HG03196 (cell line): ENCODE measurements at regions not wholly inside any gene's neighbourhood (a gene's known extent, or its start where the extent isn't known, plus 50 kb on each side); places are given as distances from the start of the nearest gene placed in this dataset.
"Not testable (repeated sequence)": the region's sequence is repeated elsewhere in the genome, so short reads cannot be mapped to it uniquely, and the experiment has no call there.

Experiments used
- ATAC-seq: cut with Tn5 transposase; IDR thresholded peaks from one replicate; pipeline ENCODE4 v1.9.1; 2021; ENCODE audit not compliant: unreplicated experiment

DNA sequence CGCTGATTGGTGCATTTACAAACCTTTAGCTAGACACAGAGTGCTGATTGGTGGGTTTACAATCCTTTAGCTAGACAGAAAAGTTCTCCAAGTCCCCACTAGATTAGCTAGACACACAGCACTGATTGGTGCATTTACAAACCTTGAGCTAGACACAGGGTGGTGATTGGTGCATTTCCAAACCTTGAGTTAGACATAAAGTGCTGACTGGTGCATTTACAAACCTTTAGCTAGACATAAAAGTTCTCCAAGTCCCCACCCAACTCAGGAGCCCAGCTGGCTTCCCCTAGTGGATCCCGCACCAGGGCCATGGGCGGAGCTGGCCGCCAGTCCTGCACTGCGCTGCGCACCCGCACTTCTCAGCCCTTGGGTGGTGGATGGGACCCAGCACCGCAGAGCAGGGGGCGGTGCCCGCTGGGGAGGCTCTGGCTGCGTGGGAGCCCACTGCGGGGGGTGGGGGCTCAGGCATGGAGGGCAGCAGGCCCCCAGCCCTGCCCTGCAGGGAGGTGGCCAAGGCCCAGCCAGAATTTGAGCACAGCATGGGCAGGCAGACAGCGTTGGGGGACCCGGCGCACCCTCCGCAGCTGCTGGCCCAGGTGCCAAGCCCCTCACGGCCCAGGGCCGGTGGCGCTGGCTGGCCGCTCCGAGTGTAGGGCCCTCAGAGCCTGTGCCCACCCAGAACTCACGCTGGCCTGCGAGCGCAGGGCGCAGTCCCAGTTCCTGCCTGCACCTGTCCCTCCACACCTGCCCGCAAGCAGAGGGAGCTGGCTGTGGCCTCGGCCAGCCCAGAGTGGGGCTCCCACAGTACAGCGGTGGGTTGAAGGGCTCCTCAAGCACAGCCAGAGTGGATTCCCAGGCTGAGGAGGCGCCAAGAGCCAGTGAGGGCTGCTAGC lies 608.9 kb upstream of the LCORL start:
- ATAC-seq: no peak

DNA sequence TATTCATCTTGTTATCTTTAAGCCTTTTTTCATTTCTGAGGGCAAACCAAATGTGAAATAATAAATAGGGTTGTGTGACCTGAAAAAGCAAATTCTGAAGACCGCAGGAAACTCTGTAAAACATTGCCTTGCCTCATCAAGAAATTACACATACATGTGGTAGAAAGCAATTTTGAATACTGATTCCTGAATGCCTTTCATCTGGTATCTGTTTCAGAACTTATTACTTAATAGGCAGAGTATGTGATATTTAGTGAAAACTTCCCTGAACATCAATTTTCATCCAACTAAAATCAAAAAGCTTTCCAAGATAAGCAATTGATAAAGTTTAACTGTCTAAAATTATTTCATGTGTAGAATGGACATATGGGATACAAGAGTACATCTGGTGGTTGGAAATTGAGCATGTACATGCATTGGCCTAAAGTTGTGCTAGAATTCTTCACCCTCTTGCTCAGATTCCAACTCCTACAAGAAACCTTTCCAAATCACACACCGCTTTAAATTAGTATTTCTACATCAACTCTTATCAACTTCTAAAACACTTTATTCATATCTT lies 606.0 kb upstream of the LCORL start:
- no peak for ATAC-seq

DNA sequence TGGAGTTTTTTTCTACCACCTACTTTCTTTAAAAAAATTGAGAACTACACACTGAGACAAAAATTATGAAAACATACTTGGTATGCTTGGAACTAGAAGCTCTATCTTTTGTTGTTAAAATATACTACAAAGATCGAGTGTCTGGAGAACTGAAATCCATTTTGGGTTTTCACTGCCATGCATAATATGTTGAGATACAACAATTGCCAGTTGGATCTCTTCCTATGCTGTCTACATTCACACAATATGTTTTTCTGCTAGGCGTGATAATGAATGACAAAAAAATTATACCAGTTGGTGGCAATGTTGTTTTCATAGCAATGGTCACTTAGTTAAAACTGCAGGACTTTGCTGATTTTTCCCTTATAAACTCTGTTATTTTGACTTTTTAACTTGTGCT lies 605.4 kb upstream of the LCORL start:
- ATAC-seq: no peak

DNA sequence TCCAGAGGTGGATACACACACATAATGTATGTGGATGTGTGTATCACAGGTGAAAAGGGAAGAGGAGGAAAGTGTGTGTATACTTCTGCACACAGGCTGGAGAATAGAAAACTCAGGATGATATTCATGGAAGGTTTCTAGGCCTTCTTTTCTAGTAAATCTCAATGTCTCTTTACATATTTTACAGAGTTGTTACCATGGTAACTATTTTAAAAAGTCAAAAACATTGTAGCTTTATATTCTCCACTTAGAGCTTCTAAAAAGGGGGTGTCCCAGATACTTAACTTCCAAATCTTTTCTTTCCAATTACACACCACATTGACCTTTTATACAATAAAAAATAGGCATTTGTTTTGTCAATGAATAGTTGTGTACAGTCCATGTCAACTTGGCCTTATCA lies 604.8 kb upstream of the LCORL start:
- no peak for ATAC-seq

DNA sequence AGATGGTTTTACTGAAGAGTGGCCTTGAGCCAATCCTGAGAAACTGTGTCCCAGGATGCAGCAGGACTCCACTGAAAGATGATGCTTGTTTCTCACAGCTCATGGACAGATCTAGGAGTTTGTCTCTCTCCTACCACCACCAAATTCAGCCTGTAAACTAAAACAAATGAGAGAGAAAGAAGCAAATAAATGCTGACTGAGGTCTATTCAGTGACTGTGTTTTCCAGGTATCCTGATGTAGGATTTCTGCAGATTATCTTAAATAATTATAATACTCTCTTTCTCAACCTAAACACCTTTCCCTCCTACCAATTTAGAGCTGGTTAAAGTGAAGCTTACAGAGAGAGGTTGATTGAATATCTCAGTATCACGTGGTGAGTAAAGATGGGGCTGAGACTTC lies 599.6 kb upstream of the LCORL start:
- ATAC-seq: no peak

DNA sequence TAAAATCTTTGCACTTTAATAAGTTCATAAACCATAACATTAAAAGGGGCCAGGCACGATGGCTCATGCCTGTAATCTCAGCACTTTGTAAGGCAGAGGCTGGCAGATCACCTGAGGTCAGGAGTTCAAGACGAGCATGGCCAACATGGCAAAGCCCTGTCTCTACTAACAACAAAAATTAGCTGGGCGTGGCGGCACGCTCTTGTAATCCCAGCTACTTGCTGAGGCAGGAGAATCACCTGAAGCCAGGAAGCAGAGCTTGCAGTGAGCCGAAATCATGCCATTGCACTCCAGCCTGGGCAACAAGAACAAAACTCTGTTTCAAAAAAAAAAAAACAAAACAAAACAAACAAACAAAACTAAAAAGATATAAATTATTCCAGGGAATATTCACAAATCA lies 595.2 kb upstream of the LCORL start:
- ATAC-seq: no peak

DNA sequence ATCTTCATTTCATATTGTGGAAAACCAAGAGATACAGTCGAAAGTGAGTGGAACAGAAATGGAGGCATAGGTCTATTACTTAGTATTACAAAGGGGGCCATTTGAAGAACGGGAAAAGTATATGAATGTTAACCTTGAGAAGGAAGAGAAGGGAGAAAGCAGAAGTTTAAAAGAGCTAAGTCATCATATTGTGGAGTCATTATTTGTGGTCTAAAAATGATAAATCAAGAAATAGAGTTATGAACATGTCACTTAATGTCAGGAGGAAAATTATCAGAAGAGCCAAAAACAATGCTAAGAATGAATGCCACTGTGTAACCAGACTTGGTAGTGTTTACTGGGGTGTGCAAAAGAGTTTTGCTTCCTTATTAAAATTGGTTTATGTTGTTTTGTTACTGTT lies 589.5 kb upstream of the LCORL start:
- ATAC-seq: no peak

DNA sequence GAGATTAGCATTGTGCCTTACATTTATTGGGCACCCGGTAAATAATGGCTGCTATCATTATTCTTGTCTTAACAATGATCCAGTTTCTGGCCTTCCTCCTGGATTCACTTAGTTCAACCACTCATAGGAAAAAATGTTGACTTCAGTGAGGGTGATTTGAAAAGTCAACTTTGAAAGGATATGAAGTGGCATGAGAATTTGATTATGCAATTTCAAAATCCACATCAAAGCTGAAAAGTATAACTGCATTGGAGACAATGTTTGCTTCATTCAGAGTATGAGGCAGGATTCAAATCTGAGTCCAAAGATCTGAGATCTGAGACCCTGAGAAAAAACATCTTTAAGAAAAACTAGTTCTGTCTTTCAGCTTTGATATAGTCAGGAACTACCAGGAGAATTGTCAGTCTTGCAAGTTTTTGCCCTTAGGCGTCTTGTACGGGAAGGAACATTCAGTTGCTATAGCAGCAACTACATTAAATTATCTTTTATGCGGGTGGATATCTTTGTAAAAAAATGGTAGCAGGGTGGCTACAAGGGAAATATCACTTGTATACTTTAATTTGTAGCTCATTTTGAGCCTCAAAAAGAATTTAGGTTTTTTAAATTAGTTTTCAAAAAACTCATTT lies 587.5 kb upstream of the LCORL start:
- no peak for ATAC-seq

DNA sequence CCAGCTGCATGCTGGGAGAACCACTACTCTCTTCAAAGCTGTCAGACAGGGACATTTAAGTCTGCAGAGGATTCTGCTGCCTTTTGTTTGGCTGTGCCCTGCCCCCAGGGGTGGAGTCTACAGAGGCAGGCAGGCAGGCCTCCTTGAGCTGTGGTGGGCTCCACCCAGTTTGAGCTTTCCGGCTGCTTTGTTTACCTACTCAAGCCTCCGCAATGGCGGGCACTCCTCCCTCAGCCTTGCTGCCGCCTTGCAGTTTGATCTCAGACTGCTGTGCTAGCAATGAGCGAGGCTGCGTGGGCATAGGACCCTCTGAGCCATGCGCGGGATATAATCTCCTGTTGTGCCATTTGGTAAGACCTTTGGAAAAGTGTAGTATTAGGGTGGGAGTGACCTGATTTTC lies 581.1 kb upstream of the LCORL start:
- ATAC-seq: not testable (repeated sequence)

DNA sequence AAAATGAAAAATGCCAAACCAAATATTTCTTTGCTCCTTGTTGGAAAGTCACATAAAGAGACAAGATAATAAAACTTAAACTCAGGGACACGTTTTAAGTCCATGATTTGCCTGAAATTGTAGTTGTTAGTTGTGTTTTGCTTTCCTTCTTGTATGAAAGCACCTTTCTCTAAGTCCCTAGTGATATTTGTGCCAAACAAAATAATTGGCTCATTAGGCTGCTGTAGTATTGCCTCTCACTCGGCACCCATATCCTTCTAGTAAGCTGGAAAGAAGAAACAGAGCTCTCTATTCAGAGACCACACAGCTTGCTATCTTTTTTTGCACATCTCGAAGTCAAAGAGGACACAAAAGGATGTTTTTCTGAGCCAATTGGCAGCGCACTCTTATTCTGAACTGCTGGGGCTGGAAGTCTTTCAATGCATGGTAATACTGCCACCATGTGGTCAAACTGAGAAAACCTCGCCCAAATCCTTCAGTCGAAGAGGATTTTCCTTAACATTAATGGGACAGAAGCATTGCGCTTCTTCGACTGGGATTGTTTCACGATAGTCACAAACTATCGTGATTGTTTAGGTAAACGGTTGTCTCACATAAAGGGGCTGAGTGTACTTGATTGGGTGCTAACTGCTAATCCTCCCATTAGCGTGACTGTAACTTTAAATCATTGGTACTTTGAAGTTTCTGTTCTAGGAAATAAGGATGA lies 571.9 kb upstream of the LCORL start:
- ATAC-seq: peak; percentile 63

DNA sequence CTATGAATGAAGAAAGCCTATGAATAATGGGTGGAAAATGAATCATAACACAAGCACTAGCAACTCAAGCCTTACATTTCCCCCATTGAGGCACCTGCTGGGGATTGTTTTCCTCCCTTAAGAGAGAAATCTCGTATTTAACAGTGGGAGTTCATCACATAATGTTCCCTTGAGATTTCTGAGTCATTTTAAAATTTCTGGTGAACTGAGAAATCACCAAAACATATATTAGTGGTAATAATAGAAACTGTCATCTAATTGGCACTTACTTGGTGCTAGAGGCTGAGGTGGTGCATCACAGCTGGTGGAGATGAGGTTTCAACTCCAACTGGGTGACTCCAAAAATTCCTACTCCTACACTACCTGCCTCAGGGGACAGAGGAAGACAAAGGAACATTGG lies 561.3 kb upstream of the LCORL start:
- no peak for ATAC-seq

DNA sequence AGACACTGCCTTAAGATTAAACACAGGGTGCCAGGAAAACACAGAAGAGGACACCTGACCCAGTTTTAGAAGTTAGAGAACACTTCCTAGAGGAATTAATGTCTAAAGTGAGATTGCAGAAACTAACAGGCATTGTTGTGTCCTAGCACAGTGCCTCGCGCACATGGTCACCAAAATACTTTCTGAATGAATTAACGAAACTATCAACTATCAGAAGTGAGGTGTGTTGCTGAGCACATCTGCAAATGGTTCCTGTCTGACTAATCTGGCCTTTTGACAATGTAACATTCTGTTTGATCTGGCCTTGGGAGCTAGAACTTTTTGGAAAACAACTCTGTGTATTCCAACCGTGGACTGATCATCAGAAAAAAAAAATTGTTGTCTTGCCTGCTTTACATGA lies 556.8 kb upstream of the LCORL start:
- ATAC-seq: no peak

DNA sequence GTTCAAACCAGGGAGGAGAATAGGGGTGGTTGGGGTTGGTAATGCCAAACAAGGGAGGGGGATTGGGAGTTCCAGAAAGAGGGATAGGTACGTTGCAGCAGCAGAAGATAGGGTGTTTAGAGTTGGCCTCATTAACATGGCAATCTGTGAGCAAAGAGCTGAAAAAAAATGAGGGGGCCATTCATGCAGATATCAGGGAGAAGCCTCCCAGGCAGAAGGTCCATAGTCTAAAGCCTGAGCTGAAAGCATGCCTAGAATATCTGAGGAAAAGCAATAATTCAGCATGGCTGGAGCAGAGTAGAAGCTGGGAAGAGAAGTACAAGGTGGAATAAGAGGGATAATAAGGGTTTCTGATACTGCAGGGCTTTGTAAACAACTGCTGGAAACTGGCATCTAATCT lies 550.9 kb upstream of the LCORL start:
- no peak for ATAC-seq

DNA sequence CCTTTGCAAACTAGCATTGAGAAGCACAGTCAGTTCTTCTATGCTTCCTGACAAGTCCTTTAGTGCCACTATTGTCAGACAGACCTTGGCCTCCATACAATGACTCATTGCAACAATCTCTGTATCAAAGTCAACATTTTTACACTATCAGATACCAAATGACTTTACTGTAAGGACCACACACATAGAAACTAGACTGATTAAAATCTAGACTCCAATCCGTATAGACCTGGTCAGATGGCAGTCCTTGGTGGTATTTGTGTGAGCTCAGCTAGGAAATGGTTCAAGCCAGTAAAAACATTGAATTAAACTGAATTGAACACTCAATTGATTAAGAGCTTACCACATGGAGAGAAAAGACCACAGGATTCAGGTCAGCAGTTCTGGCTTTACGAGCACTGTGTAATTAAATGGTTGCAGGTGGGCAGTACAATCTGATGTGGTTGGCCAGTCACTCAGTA lies 549.8 kb upstream of the LCORL start:
- no peak for ATAC-seq

DNA sequence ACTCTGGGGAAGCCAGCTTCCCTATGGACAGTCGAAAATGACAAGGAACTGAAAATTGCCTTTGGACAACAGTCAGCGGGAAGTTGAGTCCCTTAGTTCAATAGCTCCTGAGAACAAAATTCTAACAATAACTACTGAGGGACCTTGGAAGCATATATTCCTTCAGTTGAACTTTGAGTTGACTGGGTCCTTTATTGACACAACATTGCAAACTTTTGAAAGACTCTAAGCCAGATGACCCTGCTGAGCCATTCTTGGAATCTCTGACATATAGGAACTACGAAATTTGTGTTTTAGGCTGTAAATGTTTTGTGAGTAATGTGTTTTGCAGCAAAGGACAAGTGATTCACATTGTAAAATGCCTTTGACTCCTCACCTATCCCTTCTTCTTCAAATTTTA lies 548.8 kb upstream of the LCORL start:
- no peak for ATAC-seq

DNA sequence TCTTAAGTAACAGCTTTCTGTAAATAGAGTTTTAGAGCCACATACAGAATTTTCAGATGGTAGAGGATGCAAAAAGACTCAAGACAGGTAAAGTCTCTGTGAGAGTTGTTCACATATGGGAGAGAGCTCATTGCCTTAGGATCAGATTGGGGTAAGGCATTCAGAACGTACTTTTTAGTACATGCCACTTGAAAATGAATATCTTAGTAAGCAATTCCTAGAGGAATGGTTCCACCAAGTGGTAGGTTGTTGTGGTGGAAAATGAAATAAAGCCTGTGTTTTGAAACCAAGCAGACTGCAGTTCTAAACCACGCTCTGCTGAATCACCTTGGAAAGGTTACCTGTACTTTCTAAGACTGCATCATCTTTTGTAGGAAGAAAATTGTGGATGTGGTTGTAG lies 547.0 kb upstream of the LCORL start:
- ATAC-seq: no peak

DNA sequence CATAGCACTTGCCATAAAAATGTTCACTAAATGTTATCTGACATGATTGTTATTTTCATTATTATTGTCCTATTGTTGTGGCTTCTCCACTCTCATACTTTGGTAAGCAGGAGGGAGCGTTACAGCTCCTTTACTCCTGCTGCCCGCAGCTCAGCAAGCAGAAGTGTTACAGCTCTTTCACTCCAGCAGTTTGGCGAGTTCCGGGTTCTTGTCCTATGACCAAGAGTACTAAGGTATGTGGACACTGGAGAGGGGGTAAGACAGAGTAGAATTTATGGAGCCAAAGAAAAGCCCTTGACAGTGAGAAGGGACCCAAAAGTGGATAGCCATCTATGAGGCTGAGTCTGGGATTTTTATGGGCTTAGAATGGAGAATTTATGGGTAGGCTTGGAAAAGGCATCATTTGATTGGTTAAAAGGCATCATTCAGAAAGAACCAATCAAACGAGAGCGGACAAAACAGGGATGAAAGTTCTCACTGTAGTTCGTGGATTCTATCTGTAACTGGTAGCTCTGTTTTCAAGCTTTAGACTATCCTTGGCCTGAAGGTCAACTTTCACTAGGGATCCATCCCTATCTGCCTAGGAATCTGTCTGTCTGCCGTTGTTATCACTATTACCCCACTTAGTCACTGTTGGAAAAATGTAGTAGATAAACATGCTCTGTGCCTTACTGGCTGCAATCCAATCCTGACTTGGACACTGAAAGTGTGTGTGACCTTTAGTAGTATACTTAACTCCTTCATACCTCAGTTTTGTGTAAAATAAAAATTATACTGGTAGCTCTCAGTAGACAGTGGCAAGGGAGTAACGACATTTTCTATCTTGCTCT lies 545.6 kb upstream of the LCORL start:
- no peak for ATAC-seq

DNA sequence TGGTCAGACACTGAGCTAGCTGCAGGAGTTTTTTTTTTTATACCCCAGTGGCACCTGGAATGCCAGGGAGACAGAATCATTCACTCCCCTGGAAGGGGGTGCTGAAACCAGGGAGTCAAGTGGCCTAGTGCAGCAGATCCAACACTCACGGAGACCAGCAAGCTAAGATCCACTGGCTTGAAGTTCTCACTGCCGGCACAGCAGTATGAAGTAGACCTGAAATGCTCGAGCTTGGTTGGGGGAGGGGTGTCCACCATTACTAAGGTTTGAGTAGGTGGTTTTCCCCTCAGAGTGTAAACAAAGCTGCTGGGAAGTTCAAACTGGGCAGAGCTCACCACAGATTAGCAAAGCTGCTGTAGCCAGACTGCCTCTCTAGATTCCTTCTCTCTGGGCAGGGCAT lies 537.9 kb upstream of the LCORL start:
- ATAC-seq: no peak

DNA sequence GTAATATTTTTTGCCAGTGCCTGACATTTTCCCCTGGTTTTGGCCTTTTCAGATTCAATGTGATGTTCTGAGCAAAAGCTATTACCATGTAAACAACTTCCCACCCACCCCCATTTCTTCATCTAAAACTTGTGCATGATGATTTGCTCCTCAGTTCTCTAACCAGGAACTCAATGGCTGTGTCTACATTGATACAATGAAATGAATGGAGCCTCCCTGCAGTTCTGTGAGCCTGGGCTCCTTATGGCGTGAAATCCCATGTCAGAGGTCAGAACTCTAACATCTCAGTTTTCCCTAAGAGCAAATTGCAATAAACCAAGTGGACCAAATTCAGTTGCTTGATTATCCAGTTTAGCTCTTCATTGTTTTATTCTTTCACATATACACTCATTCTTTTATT lies 534.8 kb upstream of the LCORL start:
- no peak for ATAC-seq

DNA sequence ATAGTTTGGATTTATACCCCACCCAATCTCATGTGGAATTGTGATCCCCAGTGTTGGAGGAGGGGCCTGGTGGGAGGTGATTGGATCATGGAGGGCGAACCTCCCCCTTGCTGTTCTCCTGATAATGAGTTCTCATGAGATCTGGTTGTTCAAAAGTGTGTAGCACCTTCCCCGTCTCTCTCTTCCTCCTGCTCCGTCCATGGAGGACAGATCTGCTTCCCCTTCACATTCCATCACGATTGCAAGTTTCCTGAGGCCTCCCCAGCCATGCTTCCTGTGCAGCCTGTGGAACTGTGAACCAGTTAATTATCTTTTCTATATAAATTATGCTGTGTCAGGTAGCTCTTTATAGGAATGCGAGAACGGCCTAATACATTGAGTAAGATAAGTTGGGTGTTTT lies 518.8 kb upstream of the LCORL start:
- ATAC-seq: no peak

DNA sequence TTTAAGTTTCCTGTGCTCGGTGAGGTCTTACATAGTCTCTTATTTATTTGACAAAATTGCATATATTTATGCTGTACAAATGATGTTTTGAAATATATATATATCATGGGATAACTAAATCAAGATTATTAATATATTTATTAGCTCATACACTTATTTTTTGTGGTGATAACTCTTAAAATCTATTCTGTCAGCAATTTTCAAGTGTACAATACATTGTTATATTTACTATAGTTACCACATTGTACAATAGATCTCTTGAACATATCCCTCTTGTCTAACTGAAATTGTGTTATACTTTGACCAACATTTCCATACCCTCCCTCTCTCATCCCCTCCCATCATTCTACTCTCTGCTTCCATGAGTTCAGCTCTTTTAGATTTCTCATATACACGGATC lies 516.6 kb upstream of the LCORL start:
- ATAC-seq: no peak
